ENCODE measurements at regions not wholly inside any gene's neighbourhood (a gene's known extent, or its start where the extent isn't known, plus 50 kb on each side); places are given as distances from the start of the nearest gene placed in this dataset.

DNA sequence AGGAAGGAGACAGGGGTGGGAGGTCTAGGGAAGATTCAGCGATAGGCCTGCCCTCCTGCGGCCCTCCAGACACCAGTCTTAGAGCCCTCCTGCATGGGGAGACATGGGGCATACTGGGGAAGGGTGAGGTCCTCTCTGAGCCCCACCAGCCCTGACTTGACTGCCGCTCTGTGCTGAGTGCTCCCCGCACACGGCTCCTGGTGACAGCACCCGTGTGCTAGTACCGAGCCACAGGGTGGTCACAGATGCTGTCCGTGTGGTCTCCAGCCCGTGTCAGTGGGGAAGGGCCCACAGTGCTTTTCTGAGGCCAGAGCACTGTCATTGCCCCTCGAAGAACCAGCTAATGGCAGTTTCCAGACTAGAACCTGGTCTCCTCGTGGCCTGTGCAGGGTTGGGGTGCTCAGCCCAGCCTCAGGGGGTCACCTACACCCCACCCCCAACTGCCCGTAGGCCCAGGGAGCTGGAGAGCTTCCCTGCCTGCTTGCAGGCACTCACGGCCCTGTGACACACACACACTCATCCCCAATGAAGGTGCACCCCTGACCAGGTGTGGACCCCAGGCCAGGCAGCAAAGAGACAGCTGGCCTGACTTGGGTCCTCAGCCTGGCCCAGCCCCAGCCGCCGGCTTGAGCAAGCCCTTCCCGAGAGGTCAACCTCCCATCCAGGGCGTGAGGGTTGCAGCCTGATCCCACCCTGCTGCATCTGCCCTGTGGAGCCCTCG lies 86.0 kb upstream of the RET start:
- Histone ChIP-seq H3K79me1 (ENCODE audit: insufficient read depth, low read depth, low read length, poor library complexity, severe bottlenecking) (no peaks in the 10 kb centered on the region), H4K20me1 (ENCODE audit: control insufficient read depth, insufficient read depth, insufficient read length) (no peaks in the 10 kb centered on the region), H2AFZ (ENCODE audit: low read length) (no peak overlapping the region), H3K27ac (ENCODE audit: insufficient read length, low read depth, low read length) (no peak overlapping the region), H4K5ac (ENCODE audit: insufficient read length, low read depth, low read length) (no peak overlapping the region), H4K8ac (replicated peaks; ENCODE audit: insufficient read length, low read depth, low read length) (no peak overlapping the region), H4K91ac (ENCODE audit: insufficient read length, low read depth, low read length) (no peak overlapping the region), H3K23ac (ENCODE audit: insufficient read length, low read depth, low read length) (no peak overlapping the region), H3K79me2 (ENCODE audit: insufficient read depth, low read length) (no peaks in the 10 kb centered on the region), H2BK120ac (ENCODE audit: low read depth, low read length, poor library complexity, severe bottlenecking) (no peak overlapping the region), H3K23me2 (ENCODE audit: insufficient read length, low read depth, low read length, poor library complexity, severe bottlenecking) (no peaks in the 10 kb centered on the region), H3K4me2 (ENCODE audit: insufficient read depth, insufficient read length, low read length) (no peak overlapping the region), H3K14ac (ENCODE audit: insufficient read depth, low read length) (no peak overlapping the region; the same call in 1 of the 2 replicates), H3K9me3 (ENCODE audit: control insufficient read depth, low read depth, low read length) (no peaks in the 10 kb centered on the region), H3K4me1 (ENCODE audit: insufficient read depth, low read length) (no peaks in the 10 kb centered on the region), H2BK5ac (ENCODE audit: insufficient read length, low read length) (no peak overlapping the region), H3K18ac (ENCODE audit: insufficient read length, low read depth, low read length) (no peak overlapping the region), H2BK15ac (ENCODE audit: low read depth, low read length) (no peak overlapping the region), H3K4ac (ENCODE audit: low read depth, low read length) (no peak overlapping the region), H3T11ph (ENCODE audit: low read length) (no peak overlapping the region), H2BK20ac (ENCODE audit: low read depth, low read length, poor library complexity, severe bottlenecking) (no peak overlapping the region), H3K27me3 (ENCODE audit: insufficient read depth, low read length) (no peaks in the 10 kb centered on the region), H3K9ac (ENCODE audit: extremely low read depth, insufficient read length, low read length) (no peak overlapping the region), H2AK5ac (ENCODE audit: insufficient read length, low read length) (no peak overlapping the region), H3K56ac (ENCODE audit: insufficient read length, low read depth, low read length) (no peak overlapping the region), H2BK12ac (ENCODE audit: insufficient read length, low read depth, low read length) (no peak overlapping the region)
- no CpG with 5 or more reads among the region's 18 CpGs for WGBS (ENCODE audit: extremely low coverage, insufficient read length, low lambda C conversion rate)
- Mint-ChIP-seq H3K27ac (no peak overlapping the region), H3K4me3 (no peak overlapping the region), H3K9me3 (no peaks in the 10 kb centered on the region; a peak in 1 of 5 replicates), H3K36me3 (ENCODE audit: insufficient read depth in 1 of 3, low read depth in 3 of 3) (no peaks in the 10 kb centered on the region; a peak in 1 of 7 replicates), H3K27me3 (ENCODE audit: low read depth) (no peaks in the 10 kb centered on the region; the same call in 1 of the 2 replicates), H3K4me1 (peaks cover 0 to 5% of the 10 kb centered on the region in 2 experiments; a peak in 1 of 4 replicates)
- no peak for DNase-seq
- TF ChIP-seq, protein P1, sequence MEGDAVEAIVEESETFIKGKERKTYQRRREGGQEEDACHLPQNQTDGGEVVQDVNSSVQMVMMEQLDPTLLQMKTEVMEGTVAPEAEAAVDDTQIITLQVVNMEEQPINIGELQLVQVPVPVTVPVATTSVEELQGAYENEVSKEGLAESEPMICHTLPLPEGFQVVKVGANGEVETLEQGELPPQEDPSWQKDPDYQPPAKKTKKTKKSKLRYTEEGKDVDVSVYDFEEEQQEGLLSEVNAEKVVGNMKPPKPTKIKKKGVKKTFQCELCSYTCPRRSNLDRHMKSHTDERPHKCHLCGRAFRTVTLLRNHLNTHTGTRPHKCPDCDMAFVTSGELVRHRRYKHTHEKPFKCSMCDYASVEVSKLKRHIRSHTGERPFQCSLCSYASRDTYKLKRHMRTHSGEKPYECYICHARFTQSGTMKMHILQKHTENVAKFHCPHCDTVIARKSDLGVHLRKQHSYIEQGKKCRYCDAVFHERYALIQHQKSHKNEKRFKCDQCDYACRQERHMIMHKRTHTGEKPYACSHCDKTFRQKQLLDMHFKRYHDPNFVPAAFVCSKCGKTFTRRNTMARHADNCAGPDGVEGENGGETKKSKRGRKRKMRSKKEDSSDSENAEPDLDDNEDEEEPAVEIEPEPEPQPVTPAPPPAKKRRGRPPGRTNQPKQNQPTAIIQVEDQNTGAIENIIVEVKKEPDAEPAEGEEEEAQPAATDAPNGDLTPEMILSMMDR (conservative IDR thresholded peaks at IDR 0.05), result no peak

Measured in H9 (cell line).